Liver (tissue), 3 donors: ENCODE measurements at regions not wholly inside any gene's neighbourhood (a gene's known extent, or its start where the extent isn't known, plus 50 kb on each side); places are given as distances from the start of the nearest gene placed in this dataset.

Experiments used
- FOXA1 ChIP-seq: IDR thresholded peaks from 2 replicates; pipeline ENCODE4 v1.6.1; 2016; ENCODE audit warnings: antibody characterized with exemption
- GABPA ChIP-seq, 2 donors: IDR thresholded peaks in 1 of 2; conservative IDR thresholded peaks in 1 of 2; 2 replicates each; pipeline ENCODE4 v1.6.1; 2016; ENCODE audit warnings: antibody characterized with exemption in 2 of 2, mild to moderate bottlenecking in 1 of 2, moderate library complexity in 1 of 2
- HNF4A ChIP-seq, 2 donors: conservative IDR thresholded peaks; 2 replicates each; pipeline ENCODE4 v1.6.1; 2016; ENCODE audit warnings: antibody characterized with exemption in 2 of 2, mild to moderate bottlenecking in 2 of 2
- JUND ChIP-seq, 2 donors: IDR thresholded peaks; 2 replicates each; pipeline ENCODE4 v1.6.1; 2016; ENCODE audit warnings: antibody characterized with exemption in 2 of 2
- MAX ChIP-seq: IDR thresholded peaks from 2 replicates; pipeline ENCODE4 v1.6.1; 2016; ENCODE audit warnings: antibody characterized with exemption
- NR2F2 ChIP-seq: IDR thresholded peaks from 2 replicates; pipeline ENCODE4 v1.6.1; 2016; ENCODE audit warnings: antibody characterized with exemption
- RAD21 ChIP-seq, 2 donors: IDR thresholded peaks; 2 replicates each; pipeline ENCODE4 v1.6.1; 2016; ENCODE audit warnings: antibody characterized with exemption in 2 of 2, mild to moderate bottlenecking in 2 of 2
- REST ChIP-seq: IDR thresholded peaks from 2 replicates; pipeline ENCODE4 v1.6.1; 2016; ENCODE audit warnings: antibody characterized with exemption, mild to moderate bottlenecking
- TAF1 ChIP-seq: conservative IDR thresholded peaks from 2 replicates; pipeline ENCODE4 v1.6.1; 2016; ENCODE audit warnings: antibody characterized with exemption, mild to moderate bottlenecking
- YY1 ChIP-seq: IDR thresholded peaks from 2 replicates; pipeline ENCODE4 v1.6.1; 2016; ENCODE audit warnings: antibody characterized with exemption, mild to moderate bottlenecking
- ZBTB33 ChIP-seq: IDR thresholded peaks from 2 replicates; pipeline ENCODE4 v1.6.1; 2016; ENCODE audit warnings: antibody characterized with exemption
- TF ChIP-seq, protein P1 (sequence below): fragments of 150-350 bp; IDR thresholded peaks from 2 replicates; pipeline ENCODE4 v1.5.1; 2017; ENCODE audit warnings: improper control_type of control experiment, low read depth, low read length; ENCODE audit not compliant: missing input control
- TF ChIP-seq, protein P2 (sequence below): IDR thresholded peaks from 2 replicates; pipeline ENCODE4 v1.6.1; 2016; ENCODE audit warnings: antibody characterized with exemption
- donor health status: healthy.
- donor health status: healthy.

DNA sequence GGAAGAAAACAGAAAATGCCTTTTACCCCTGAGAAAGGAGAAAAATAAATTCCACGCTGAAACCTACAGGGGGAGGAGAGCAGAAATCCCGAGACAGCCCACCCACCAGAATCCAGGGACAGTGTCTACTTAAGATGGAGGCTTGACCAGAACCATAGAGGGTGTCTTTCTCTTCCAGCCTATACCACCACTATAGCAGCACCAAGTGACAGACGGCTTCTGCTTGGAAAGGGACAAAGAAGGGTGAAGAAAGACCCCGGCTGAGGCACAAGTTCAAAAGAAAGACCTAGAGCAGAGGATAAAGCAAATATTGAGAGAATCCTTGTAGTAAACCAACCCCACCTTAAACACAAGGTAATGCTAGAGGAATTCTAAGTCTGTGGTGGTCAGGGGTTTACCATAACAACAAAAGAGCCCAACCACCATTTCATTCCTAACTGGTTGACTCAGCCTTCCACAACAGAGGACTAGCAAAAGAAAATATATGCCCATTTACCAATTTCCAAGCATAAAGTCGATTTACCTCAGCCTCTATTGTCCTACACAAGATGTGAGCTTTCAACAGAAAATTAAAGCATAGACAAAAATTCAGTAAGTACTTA, 105.3 kb upstream of the FOXG1 start:
- TF ChIP-seq, protein P1, sequence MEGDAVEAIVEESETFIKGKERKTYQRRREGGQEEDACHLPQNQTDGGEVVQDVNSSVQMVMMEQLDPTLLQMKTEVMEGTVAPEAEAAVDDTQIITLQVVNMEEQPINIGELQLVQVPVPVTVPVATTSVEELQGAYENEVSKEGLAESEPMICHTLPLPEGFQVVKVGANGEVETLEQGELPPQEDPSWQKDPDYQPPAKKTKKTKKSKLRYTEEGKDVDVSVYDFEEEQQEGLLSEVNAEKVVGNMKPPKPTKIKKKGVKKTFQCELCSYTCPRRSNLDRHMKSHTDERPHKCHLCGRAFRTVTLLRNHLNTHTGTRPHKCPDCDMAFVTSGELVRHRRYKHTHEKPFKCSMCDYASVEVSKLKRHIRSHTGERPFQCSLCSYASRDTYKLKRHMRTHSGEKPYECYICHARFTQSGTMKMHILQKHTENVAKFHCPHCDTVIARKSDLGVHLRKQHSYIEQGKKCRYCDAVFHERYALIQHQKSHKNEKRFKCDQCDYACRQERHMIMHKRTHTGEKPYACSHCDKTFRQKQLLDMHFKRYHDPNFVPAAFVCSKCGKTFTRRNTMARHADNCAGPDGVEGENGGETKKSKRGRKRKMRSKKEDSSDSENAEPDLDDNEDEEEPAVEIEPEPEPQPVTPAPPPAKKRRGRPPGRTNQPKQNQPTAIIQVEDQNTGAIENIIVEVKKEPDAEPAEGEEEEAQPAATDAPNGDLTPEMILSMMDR = no peak
- TF ChIP-seq TAF1 (no peak), REST (no peak), GABPA (IDR thresholded peaks at IDR 0.05 in 1 of 2, conservative IDR thresholded peaks at IDR 0.05 in 1 of 2) (no peak), YY1 (no peak), RAD21 (IDR thresholded peaks at IDR 0.05) (no peak), MAX (no peak), JUND (IDR thresholded peaks at IDR 0.05) (no peak), NR2F2 (no peak), HNF4A (conservative IDR thresholded peaks at IDR 0.05) (no peak), ZBTB33 (no peak), FOXA1 (no peak)
- TF ChIP-seq, protein P2, sequence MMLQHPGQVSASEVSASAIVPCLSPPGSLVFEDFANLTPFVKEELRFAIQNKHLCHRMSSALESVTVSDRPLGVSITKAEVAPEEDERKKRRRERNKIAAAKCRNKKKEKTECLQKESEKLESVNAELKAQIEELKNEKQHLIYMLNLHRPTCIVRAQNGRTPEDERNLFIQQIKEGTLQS = no peak
